ENCODE measurements at regions not wholly inside any gene's neighbourhood (a gene's known extent, or its start where the extent isn't known, plus 50 kb on each side); places are given as distances from the start of the nearest gene placed in this dataset.

- TF ChIP-seq POLR2AphosphoS5 (IDR thresholded peaks at IDR 0.05) = no peak
- TF ChIP-seq, protein P1, sequence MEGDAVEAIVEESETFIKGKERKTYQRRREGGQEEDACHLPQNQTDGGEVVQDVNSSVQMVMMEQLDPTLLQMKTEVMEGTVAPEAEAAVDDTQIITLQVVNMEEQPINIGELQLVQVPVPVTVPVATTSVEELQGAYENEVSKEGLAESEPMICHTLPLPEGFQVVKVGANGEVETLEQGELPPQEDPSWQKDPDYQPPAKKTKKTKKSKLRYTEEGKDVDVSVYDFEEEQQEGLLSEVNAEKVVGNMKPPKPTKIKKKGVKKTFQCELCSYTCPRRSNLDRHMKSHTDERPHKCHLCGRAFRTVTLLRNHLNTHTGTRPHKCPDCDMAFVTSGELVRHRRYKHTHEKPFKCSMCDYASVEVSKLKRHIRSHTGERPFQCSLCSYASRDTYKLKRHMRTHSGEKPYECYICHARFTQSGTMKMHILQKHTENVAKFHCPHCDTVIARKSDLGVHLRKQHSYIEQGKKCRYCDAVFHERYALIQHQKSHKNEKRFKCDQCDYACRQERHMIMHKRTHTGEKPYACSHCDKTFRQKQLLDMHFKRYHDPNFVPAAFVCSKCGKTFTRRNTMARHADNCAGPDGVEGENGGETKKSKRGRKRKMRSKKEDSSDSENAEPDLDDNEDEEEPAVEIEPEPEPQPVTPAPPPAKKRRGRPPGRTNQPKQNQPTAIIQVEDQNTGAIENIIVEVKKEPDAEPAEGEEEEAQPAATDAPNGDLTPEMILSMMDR (IDR thresholded peaks at IDR 0.05) = no peak
- no peak for TF ChIP-seq POLR2A (IDR thresholded peaks at IDR 0.05)
- TF ChIP-seq EP300 (IDR thresholded peaks at IDR 0.05; ENCODE audit: low read depth) = no peak
Measured at GRCh38 chr10:3423384-3423783, 250.8 kb upstream of the PITRM1 start.

All from transverse colon (tissue), 4 donors.